Stomach (tissue), 8 donors: ENCODE measurements at regions not wholly inside any gene's neighbourhood (a gene's known extent, or its start where the extent isn't known, plus 50 kb on each side); places are given as distances from the start of the nearest gene placed in this dataset.

Experiments
- DNase-seq, 2 donors: peaks; one replicate each; pipeline versions ENCODE4 v3.0.0 to v3.0.0-alpha.2; 2013 to 2019
- H3K27ac ChIP-seq, 5 donors: fragments of 200-600 bp in 4 of 5; sonication (generic) in 4 of 5; one replicate each; pipeline ENCODE4 v1.5.1; 2013 to 2019; ENCODE audit warnings: mild to moderate bottlenecking in 1 of 5, moderate library complexity in 1 of 5
- H3K27me3 ChIP-seq, 3 donors: fragments of 200-600 bp; sonication (generic); one replicate each; pipeline ENCODE4 v1.5.1; 2017 to 2019; ENCODE audit warnings: mixed run types in 1 of 3
- H3K36me3 ChIP-seq, 4 donors: fragments of 200-600 bp; sonication (generic); 1 replicate in 3 of 4; 2 replicates in 1 of 4; pipeline ENCODE4 v1.5.1; 2016 to 2019
- H3K4me1 ChIP-seq, 4 donors: fragments of 200-600 bp; sonication (generic); one replicate each; pipeline ENCODE4 v1.5.1; 2016 to 2019
- H3K4me3 ChIP-seq, 4 donors: fragments of 200-600 bp; sonication (generic) in 3 of 4; one replicate each; pipeline ENCODE4 v1.5.1; 2016 to 2019; ENCODE audit warnings: mild to moderate bottlenecking in 1 of 4
- H3K9me3 ChIP-seq, 4 donors: fragments of 200-600 bp; sonication (generic); one replicate each; pipeline ENCODE4 v1.5.1; 2016 to 2019
- EP300 ChIP-seq: sonication (generic); formaldehyde crosslinking; IDR thresholded peaks from one replicate; pipeline ENCODE4 v1.6.1; 2017; ENCODE audit warnings: antibody characterized with exemption
- POLR2A ChIP-seq, 4 donors: fragments of 450-650 bp; IDR thresholded peaks; one replicate each; pipeline ENCODE4 v1.6.1; 2016; ENCODE audit warnings: antibody characterized with exemption in 4 of 4, control low read depth in 2 of 4, mild to moderate bottlenecking in 1 of 4, moderate library complexity in 1 of 4
- POLR2AphosphoS5 ChIP-seq, 3 donors: sonication (generic); formaldehyde crosslinking; IDR thresholded peaks; one replicate each; pipeline ENCODE4 v1.6.1; 2016; ENCODE audit warnings: antibody characterized with exemption in 3 of 3
- WGBS, 5 donors: extraction: QIAGEN DNeasy Blood & Tissue Kit in 3 of 5; methylation state at CpG; one replicate each; pipeline versions ENCODE4 v1.1.5 to v1.1.7; 2013 to 2018; 5-methylcytosine and 5-hydroxymethylcytosine counted together
- intact Hi-C: fragments of 100-400 bp; cut with DNase I; formaldehyde crosslinking; loops from one replicate; pipeline ENCODE4 v1.15.1; 2023; ENCODE audit warnings: low total_unique reads
- TF ChIP-seq, protein P1 (sequence below), 7 experiments: fragments of 450-650 bp in 4 of 7; fragments of 200-600 bp in 3 of 7; sonication (generic) in 3 of 7; IDR thresholded peaks; one replicate each; pipeline ENCODE4 v1.5.1; 2016 to 2019; ENCODE audit warnings: antibody characterized with exemption in 7 of 7, control low read depth in 2 of 7, mild to moderate bottlenecking in 1 of 7
- donor health status: healthy with polysubstance abuse.
- donor health status: Bipolar disorder and iron deficiency.
- donor health status: healthy.

DNA sequence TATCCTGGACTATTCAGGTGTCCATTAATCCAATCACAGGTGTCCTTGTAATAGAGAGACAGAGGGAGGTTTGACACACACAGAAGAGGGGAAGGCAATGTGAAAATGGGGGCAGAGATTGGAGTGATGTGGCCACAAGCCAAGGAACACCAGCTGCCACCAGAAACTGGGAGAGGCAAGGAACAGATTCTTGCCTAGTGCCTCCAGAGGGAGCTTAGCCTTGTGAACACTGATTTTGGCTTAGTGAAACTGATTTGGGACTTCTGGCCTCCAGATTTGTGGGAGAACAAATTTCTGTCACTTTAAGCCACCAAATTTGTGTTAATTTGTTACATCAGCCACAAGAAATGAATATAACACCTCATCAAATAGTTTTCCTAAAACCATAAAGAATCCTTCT, 416.2 kb downstream of the ENC1 start:
- TF ChIP-seq EP300 (no peak), POLR2AphosphoS5 (IDR thresholded peaks at IDR 0.05) (no peak), POLR2A (IDR thresholded peaks at IDR 0.05) (no peak)
- TF ChIP-seq, protein P1, sequence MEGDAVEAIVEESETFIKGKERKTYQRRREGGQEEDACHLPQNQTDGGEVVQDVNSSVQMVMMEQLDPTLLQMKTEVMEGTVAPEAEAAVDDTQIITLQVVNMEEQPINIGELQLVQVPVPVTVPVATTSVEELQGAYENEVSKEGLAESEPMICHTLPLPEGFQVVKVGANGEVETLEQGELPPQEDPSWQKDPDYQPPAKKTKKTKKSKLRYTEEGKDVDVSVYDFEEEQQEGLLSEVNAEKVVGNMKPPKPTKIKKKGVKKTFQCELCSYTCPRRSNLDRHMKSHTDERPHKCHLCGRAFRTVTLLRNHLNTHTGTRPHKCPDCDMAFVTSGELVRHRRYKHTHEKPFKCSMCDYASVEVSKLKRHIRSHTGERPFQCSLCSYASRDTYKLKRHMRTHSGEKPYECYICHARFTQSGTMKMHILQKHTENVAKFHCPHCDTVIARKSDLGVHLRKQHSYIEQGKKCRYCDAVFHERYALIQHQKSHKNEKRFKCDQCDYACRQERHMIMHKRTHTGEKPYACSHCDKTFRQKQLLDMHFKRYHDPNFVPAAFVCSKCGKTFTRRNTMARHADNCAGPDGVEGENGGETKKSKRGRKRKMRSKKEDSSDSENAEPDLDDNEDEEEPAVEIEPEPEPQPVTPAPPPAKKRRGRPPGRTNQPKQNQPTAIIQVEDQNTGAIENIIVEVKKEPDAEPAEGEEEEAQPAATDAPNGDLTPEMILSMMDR (IDR thresholded peaks at IDR 0.05) = no peak
- H3K36me3 ChIP-seq = no peaks in the 10 kb centered on the region
- intact Hi-C loops = no loop called here
- no peaks in the 10 kb centered on the region for H3K4me1 ChIP-seq
- no peak overlapping the region for H3K27ac ChIP-seq
- DNase-seq = no peak
- H3K9me3 ChIP-seq = peaks cover 0 to 4% (median 0%) of the 10 kb centered on the region in 4 donors
- no peaks in the 10 kb centered on the region for H3K27me3 ChIP-seq
- H3K4me3 ChIP-seq = no peak overlapping the region

DNA sequence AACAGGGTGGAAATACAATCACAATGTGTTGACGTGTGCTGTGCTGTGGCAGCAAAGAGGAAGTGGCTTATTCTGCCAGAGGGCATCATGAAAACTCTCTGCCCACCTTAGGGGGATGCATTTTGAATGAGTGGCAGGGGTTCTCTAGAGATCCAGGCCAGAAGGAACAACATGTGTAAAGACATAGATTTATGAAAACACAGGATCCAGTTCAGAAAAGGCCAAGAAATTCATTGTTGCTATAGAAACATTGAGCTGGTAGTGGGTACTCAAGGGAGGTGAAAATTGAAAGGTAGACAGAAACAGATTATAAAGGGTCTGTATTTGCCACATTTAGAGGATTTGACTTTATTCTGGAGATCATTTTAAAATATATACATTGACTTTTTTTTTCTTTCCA, 417.7 kb downstream of the ENC1 start:
- Histone ChIP-seq H3K4me1 (no peaks in the 10 kb centered on the region), H3K4me3 (no peak overlapping the region), H3K9me3 (peaks cover 0 to 10% (median 1%) of the 10 kb centered on the region in 4 donors), H3K36me3 (no peaks in the 10 kb centered on the region), H3K27me3 (no peaks in the 10 kb centered on the region), H3K27ac (no peak overlapping the region)
- intact Hi-C loops = no loop called here
- WGBS, 5 donors = 78 to 89% (median 85%) methylated on average over 1 of the region's 1 CpG
- TF ChIP-seq, protein P1 (IDR thresholded peaks at IDR 0.05) = no peak
- TF ChIP-seq POLR2A (IDR thresholded peaks at IDR 0.05) (no peak), EP300 (no peak), POLR2AphosphoS5 (IDR thresholded peaks at IDR 0.05) (no peak)
- no peak for DNase-seq

DNA sequence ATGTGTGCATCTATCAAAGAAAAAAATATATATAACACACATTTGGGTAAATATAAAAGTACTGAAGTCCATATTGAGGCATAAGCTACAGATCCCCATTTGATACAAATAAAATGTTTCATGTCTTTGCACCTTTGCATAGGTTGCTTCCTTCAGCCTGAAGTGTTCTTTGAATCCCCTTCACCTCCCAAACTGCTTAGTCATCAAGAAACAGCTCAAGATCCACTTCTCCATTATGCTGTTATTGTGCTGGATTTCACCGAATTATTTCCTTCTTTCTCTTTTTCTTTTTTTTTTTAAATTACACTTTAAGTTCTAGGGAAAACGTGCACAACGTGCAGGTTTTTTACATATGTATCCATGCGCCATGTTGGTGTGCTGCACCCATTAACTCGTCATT, 419.1 kb downstream of the ENC1 start:
- Histone ChIP-seq H3K4me1 (no peaks in the 10 kb centered on the region), H3K36me3 (no peaks in the 10 kb centered on the region), H3K4me3 (no peak overlapping the region), H3K9me3 (peaks cover 0 to 10% (median 1%) of the 10 kb centered on the region in 4 donors), H3K27ac (no peak overlapping the region), H3K27me3 (no peaks in the 10 kb centered on the region)
- no peak for TF ChIP-seq POLR2AphosphoS5 (IDR thresholded peaks at IDR 0.05)
- no peak for TF ChIP-seq POLR2A (IDR thresholded peaks at IDR 0.05)
- TF ChIP-seq EP300 = no peak
- TF ChIP-seq, protein P1 (IDR thresholded peaks at IDR 0.05) = no peak
- intact Hi-C loops = no loop called here
- DNase-seq = no peak
- 90 to 94% (median 92%) methylated on average over 5 of the region's 5 CpGs for WGBS, 5 donors

DNA sequence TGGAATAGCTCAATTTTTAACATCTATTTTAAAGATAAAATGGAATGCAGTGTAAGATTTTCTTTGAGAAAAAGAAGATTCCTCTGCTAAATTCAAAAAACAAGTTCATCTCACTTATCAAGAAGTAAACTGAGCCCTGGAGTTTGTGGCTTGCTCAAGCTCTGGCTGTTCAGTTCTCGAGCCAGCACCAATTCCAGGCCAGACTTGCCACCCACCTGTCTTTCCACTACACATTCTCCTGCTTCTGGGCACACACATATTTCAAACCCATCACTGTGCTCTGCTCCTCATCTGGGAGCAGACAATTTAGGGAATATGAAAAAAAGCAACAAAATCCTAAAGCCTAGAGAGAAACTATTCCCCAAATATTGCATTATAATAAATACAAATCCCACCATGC, 424.5 kb downstream of the ENC1 start:
- Histone ChIP-seq H3K27me3 (no peaks in the 10 kb centered on the region), H3K4me1 (peaks cover 0 to 11% (median 3%) of the 10 kb centered on the region in 4 donors), H3K4me3 (no peak overlapping the region), H3K36me3 (no peaks in the 10 kb centered on the region), H3K27ac (no peak overlapping the region), H3K9me3 (peaks cover 0 to 10% (median 1%) of the 10 kb centered on the region in 4 donors)
- DNase-seq = no peak
- 73 to 100% (median 92%) methylated on average over 1 of the region's 1 CpG for WGBS, 5 donors
- no peak for TF ChIP-seq POLR2AphosphoS5 (IDR thresholded peaks at IDR 0.05)
- TF ChIP-seq, protein P1 (IDR thresholded peaks at IDR 0.05) = no peak
- no peak for TF ChIP-seq POLR2A (IDR thresholded peaks at IDR 0.05)
- TF ChIP-seq EP300 = no peak
- intact Hi-C loops = no loop called here
